Esophagus squamous epithelium (tissue), 4 donors: ENCODE measurements at regions not wholly inside any gene's neighbourhood (a gene's known extent, or its start where the extent isn't known, plus 50 kb on each side); places are given as distances from the start of the nearest gene placed in this dataset.

Experiments
- CTCF ChIP-seq, 6 experiments: fragments of 450-650 bp in 4 of 6; fragments of 200-600 bp in 2 of 6; sonication (generic) in 2 of 6; IDR thresholded peaks; one replicate each; pipeline ENCODE4 v1.5.1; 2016 to 2019; ENCODE audit warnings: antibody characterized with exemption in 6 of 6, mild to moderate bottlenecking in 4 of 6, moderate library complexity in 4 of 6
- POLR2A ChIP-seq, 4 donors: fragments of 450-650 bp; IDR thresholded peaks; one replicate each; pipeline ENCODE4 v1.6.1; 2017; ENCODE audit warnings: antibody characterized with exemption in 4 of 4, mild to moderate bottlenecking in 4 of 4, moderate library complexity in 3 of 4

DNA sequence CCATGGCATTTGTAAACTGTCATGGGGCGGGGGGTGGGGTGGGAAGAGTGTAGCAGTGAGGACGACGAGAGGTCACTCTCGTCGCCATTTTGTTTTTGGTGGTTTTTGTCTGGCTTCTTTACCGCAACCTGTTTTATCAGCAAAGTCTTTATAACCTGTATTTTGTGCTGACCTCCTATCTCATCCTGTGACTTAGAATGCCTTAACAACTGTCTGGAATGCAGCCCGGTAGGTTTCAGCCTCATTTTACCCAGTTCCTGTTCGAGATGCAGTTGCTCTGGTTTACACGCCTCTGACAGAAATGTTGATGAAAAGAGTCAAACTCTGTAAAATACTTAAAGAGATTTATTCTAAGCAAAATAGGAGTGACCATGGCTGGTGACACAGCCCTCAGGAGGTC, 852.0 kb downstream of the DACH1 start:
- TF ChIP-seq CTCF (IDR thresholded peaks at IDR 0.05) (no peak), POLR2A (IDR thresholded peaks at IDR 0.05) (no peak)
